HG03460 (cell line): ENCODE measurements at regions not wholly inside any gene's neighbourhood (a gene's known extent, or its start where the extent isn't known, plus 50 kb on each side); places are given as distances from the start of the nearest gene placed in this dataset.
"Not testable (repeated sequence)": the region's sequence is repeated elsewhere in the genome, so short reads cannot be mapped to it uniquely, and the experiment has no call there.

Experiments used
- ATAC-seq: cut with Tn5 transposase; IDR thresholded peaks from one replicate; pipeline ENCODE4 v1.9.1; 2021; ENCODE audit not compliant: unreplicated experiment

- ATAC-seq, result no peak
Observed at GRCh38 chr5:152686931-152687330, 281.9 kb upstream of the NMUR2 start.

GRCh38 chr5:152688561-152689249 lies 283.6 kb upstream of the NMUR2 start:
- ATAC-seq, result no peak

GRCh38 chr5:152689250-152689711 lies 284.2 kb upstream of the NMUR2 start:
- no peak for ATAC-seq

GRCh38 chr5:152694231-152694630 lies 289.2 kb upstream of the NMUR2 start:
- no peak for ATAC-seq

GRCh38 chr5:152701305-152701949 lies 296.3 kb upstream of the NMUR2 start:
- ATAC-seq, result no peak

GRCh38 chr5:152704286-152704685 lies 299.2 kb upstream of the NMUR2 start:
- ATAC-seq, result no peak

- no peak for ATAC-seq
Observed at GRCh38 chr5:152711801-152712388, 306.8 kb upstream of the NMUR2 start.

GRCh38 chr5:152717393-152717792 lies 312.3 kb upstream of the NMUR2 start:
- no peak for ATAC-seq

GRCh38 chr5:152723482-152723881 lies 318.4 kb upstream of the NMUR2 start:
- ATAC-seq, result no peak

GRCh38 chr5:152730176-152730575 lies 325.1 kb upstream of the NMUR2 start:
- ATAC-seq, result no peak

- no peak for ATAC-seq
Observed at GRCh38 chr5:152736906-152737305, 331.8 kb upstream of the NMUR2 start.

- no peak for ATAC-seq
Observed at GRCh38 chr5:152739916-152740315, 334.8 kb upstream of the NMUR2 start.

- not testable (repeated sequence) for ATAC-seq
Observed at GRCh38 chr5:152741126-152741525, 336.0 kb upstream of the NMUR2 start.

- ATAC-seq, result not testable (repeated sequence)
Observed at GRCh38 chr5:152787709-152788217, 382.7 kb upstream of the NMUR2 start.

GRCh38 chr5:152801886-152802285 lies 396.8 kb upstream of the NMUR2 start:
- ATAC-seq, result no peak

- no peak for ATAC-seq
Observed at GRCh38 chr5:152804179-152804578, 399.1 kb upstream of the NMUR2 start.

GRCh38 chr5:152811988-152812387 lies 406.9 kb upstream of the NMUR2 start:
- no peak for ATAC-seq

GRCh38 chr5:152813526-152813925 lies 408.4 kb upstream of the NMUR2 start:
- ATAC-seq, result no peak

- ATAC-seq, result no peak
Observed at GRCh38 chr5:152819891-152820290, 414.8 kb upstream of the NMUR2 start.

- ATAC-seq, result no peak
Observed at GRCh38 chr5:152824316-152824715, 419.2 kb upstream of the NMUR2 start.

GRCh38 chr5:152838241-152838786 lies 433.2 kb upstream of the NMUR2 start:
- ATAC-seq, result no peak

- ATAC-seq, result no peak
Observed at GRCh38 chr5:152844713-152845112, 439.6 kb upstream of the NMUR2 start.
